Ectodermal cell (in vitro differentiated cells): ENCODE measurements at regions not wholly inside any gene's neighbourhood (a gene's known extent, or its start where the extent isn't known, plus 50 kb on each side); places are given as distances from the start of the nearest gene placed in this dataset.

Experiments used
- H3K27ac ChIP-seq: 2 replicates; pipeline ENCODE4 v1.7.0; 2013; ENCODE audit warnings: mild to moderate bottlenecking, low read depth, low read length; ENCODE audit not compliant: insufficient read depth, poor library complexity, severe bottlenecking
- H3K27me3 ChIP-seq: 2 replicates; pipeline ENCODE4 v1.7.0; 2013; ENCODE audit warnings: mild to moderate bottlenecking, low read length; ENCODE audit not compliant: insufficient read depth, control insufficient read depth, poor library complexity, severe bottlenecking
- H3K36me3 ChIP-seq: one replicate; pipeline ENCODE4 v1.7.0; 2013; ENCODE audit warnings: low read length; ENCODE audit not compliant: control insufficient read depth, insufficient read depth
- H3K4me1 ChIP-seq: one replicate; pipeline ENCODE4 v1.7.0; 2013; ENCODE audit warnings: low read length; ENCODE audit not compliant: control insufficient read depth, insufficient read depth
- H3K4me3 ChIP-seq: 2 replicates; pipeline ENCODE4 v1.7.0; 2013; ENCODE audit warnings: low read depth, low read length, control low read depth; ENCODE audit not compliant: insufficient read depth
- H3K9me3 ChIP-seq: 2 replicates; pipeline ENCODE4 v1.7.0; 2013; ENCODE audit warnings: mild to moderate bottlenecking, low read length, moderate library complexity; ENCODE audit not compliant: control insufficient read depth
- WGBS, 2 experiments: methylation state at CpG; one replicate each; pipeline ENCODE4 v1.1.7; 2013; ENCODE audit warnings: missing lambda C conversion rate in 2 of 2; 5-methylcytosine and 5-hydroxymethylcytosine counted together

- 89 to 90% methylated on average over 6 of the region's 6 CpGs for WGBS, 2 experiments
- Histone ChIP-seq H3K27ac (no peak overlapping the region), H3K9me3 (no peaks in the 10 kb centered on the region), H3K36me3 (no peaks in the 10 kb centered on the region), H3K27me3 (no peaks in the 10 kb centered on the region), H3K4me3 (no peak overlapping the region), H3K4me1 (no peaks in the 10 kb centered on the region)
Observed at GRCh38 chr10:54962134-54962900, 161.3 kb upstream of the PCDH15 start.

- no peaks in the 10 kb centered on the region for H3K9me3 ChIP-seq
- no peak overlapping the region for H3K4me3 ChIP-seq
- H3K27ac ChIP-seq, result no peak overlapping the region
- 94 to 96% methylated on average over 4 of the region's 4 CpGs for WGBS, 2 experiments
- H3K27me3 ChIP-seq, result no peaks in the 10 kb centered on the region
- H3K4me1 ChIP-seq, result no peaks in the 10 kb centered on the region
- H3K36me3 ChIP-seq, result no peaks in the 10 kb centered on the region
Observed at GRCh38 chr10:54961040-54961439, 160.0 kb upstream of the PCDH15 start.

- no peaks in the 10 kb centered on the region for H3K9me3 ChIP-seq
Observed at GRCh38 chr10:54958844-54959243, 157.8 kb upstream of the PCDH15 start.

GRCh38 chr10:54947605-54948004 lies 146.6 kb upstream of the PCDH15 start:
- no peaks in the 10 kb centered on the region for H3K4me1 ChIP-seq
- no peaks in the 10 kb centered on the region for H3K9me3 ChIP-seq
- no peaks in the 10 kb centered on the region for H3K36me3 ChIP-seq
- H3K27me3 ChIP-seq, result no peaks in the 10 kb centered on the region
- H3K4me3 ChIP-seq, result no peak overlapping the region
- no peak overlapping the region for H3K27ac ChIP-seq

More at GRCh38 chr10:54958844-54959243, 157.8 kb upstream of the PCDH15 start:
- H3K27me3 ChIP-seq, result no peaks in the 10 kb centered on the region
- no peaks in the 10 kb centered on the region for H3K4me1 ChIP-seq
- no peaks in the 10 kb centered on the region for H3K36me3 ChIP-seq
- WGBS, 2 experiments, result no CpG with 5 or more reads among the region's 1 CpG
- H3K4me3 ChIP-seq, result no peak overlapping the region
- no peak overlapping the region for H3K27ac ChIP-seq

- H3K27me3 ChIP-seq, result no peaks in the 10 kb centered on the region
- 93 to 100% methylated on average over 1 of the region's 2 CpGs for WGBS, 2 experiments
Observed at GRCh38 chr10:54940418-54940817, 139.4 kb upstream of the PCDH15 start.

GRCh38 chr10:54914049-54914448 lies 113.0 kb upstream of the PCDH15 start:
- WGBS, 2 experiments, result 92 to 93% methylated on average over 1 of the region's 1 CpG

More at GRCh38 chr10:54940418-54940817, 139.4 kb upstream of the PCDH15 start:
- Histone ChIP-seq H3K27ac (no peak overlapping the region), H3K9me3 (no peaks in the 10 kb centered on the region), H3K4me1 (no peaks in the 10 kb centered on the region), H3K36me3 (no peaks in the 10 kb centered on the region), H3K4me3 (no peak overlapping the region)

DNA sequence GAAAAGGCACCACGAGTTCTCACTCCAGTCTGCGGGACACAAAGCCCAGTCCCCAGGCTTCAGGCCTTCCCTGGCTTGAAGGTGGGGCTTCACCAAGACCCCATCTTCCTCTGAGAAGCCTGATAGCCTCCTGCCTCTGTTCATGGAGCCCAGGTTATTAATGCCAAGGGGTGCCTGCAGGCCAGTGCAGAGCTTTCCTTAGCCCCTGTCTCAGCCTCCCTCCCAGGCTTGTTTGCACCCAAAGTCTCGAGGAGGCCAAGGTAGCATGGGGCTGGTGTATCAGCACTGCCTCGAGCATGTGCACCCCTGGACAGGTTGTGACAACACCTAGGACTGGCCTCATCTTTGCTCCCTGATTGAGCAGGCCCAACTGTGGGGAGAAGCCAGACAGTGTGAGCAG lies 108.1 kb upstream of the PCDH15 start:
- Histone ChIP-seq H3K9me3 (no peaks in the 10 kb centered on the region), H3K27me3 (no peaks in the 10 kb centered on the region), H3K36me3 (no peaks in the 10 kb centered on the region), H3K4me1 (no peaks in the 10 kb centered on the region), H3K27ac (no peak overlapping the region), H3K4me3 (no peak overlapping the region)
- WGBS, 2 experiments, result 93 to 94% methylated on average over 4 of the region's 4 CpGs

More at GRCh38 chr10:54914049-54914448, 113.0 kb upstream of the PCDH15 start:
- H3K27me3 ChIP-seq, result no peaks in the 10 kb centered on the region
- no peak overlapping the region for H3K27ac ChIP-seq
- H3K4me1 ChIP-seq, result no peaks in the 10 kb centered on the region
- H3K9me3 ChIP-seq, result no peaks in the 10 kb centered on the region
- H3K36me3 ChIP-seq, result no peaks in the 10 kb centered on the region
- H3K4me3 ChIP-seq, result no peak overlapping the region

- 96 to 98% methylated on average over 3 of the region's 3 CpGs for WGBS, 2 experiments
- Histone ChIP-seq H3K36me3 (no peaks in the 10 kb centered on the region), H3K27me3 (no peaks in the 10 kb centered on the region), H3K27ac (no peak overlapping the region), H3K9me3 (no peaks in the 10 kb centered on the region), H3K4me1 (no peaks in the 10 kb centered on the region), H3K4me3 (no peak overlapping the region)
Observed at GRCh38 chr10:54908019-54908418, 107.0 kb upstream of the PCDH15 start.

DNA sequence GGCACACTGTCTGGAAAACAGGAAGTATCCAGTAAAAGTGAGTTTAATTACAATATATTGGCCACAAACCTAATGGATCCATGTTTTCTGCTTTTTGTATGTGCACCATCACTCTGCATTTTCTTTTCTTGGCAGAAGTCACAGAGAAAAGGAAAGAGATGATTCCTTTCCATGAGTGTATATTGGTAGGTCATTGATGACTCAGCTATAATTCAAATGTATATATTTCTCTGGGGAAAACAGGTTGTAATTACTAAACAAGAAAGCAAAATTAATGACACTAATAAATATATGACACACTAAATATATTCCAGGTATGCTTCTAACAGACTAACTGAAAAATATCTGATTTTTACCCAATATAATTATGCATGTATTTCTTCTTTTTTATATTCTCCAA lies 105.9 kb upstream of the PCDH15 start:
- Histone ChIP-seq H3K4me1 (no peaks in the 10 kb centered on the region), H3K4me3 (no peak overlapping the region), H3K36me3 (no peaks in the 10 kb centered on the region), H3K27me3 (no peaks in the 10 kb centered on the region), H3K27ac (no peak overlapping the region), H3K9me3 (no peaks in the 10 kb centered on the region)

- H3K4me1 ChIP-seq, result no peaks in the 10 kb centered on the region
- no peak overlapping the region for H3K27ac ChIP-seq
- H3K36me3 ChIP-seq, result no peaks in the 10 kb centered on the region
- H3K4me3 ChIP-seq, result no peak overlapping the region
- WGBS, 2 experiments, result 86 to 97% methylated on average over 2 of the region's 2 CpGs
- H3K27me3 ChIP-seq, result no peaks in the 10 kb centered on the region
- H3K9me3 ChIP-seq, result no peaks in the 10 kb centered on the region
Observed at GRCh38 chr10:54905578-54906192, 104.7 kb upstream of the PCDH15 start.
